Kidney (tissue), 13 donors: ENCODE measurements at regions not wholly inside any gene's neighbourhood (a gene's known extent, or its start where the extent isn't known, plus 50 kb on each side); places are given as distances from the start of the nearest gene placed in this dataset.
A peak's percentile ranks its signal among the peaks of the same experiment; 100 is the strongest.

ENCODE experiments used
- DNase-seq, 5 donors: peaks; one replicate each; pipeline ENCODE4 v3.0.0-alpha.2; 2013 to 2020
- FAIRE-seq: peaks from 2 replicates; lab custom pipeline; 2012; peaks lifted over from hg19 to GRCh38; lab: Jason Lieb, UNC
- H3K27ac ChIP-seq, 2 donors: one replicate each; pipeline ENCODE4 v1.7.0; 2013; ENCODE audit warnings: low read depth in 2 of 2, low read length in 2 of 2, inconsistent platforms in 1 of 2
- H3K27me3 ChIP-seq: one replicate; pipeline ENCODE4 v1.7.1; 2013; ENCODE audit warnings: low read length, inconsistent platforms; ENCODE audit not compliant: control insufficient read depth, insufficient read depth
- H3K36me3 ChIP-seq, 3 donors: one replicate each; pipeline versions ENCODE4 v1.7.0 to v1.7.1; 2013; ENCODE audit warnings: low read length in 3 of 3, control low read depth in 1 of 3, inconsistent platforms in 1 of 3; ENCODE audit not compliant: insufficient read depth in 3 of 3, control insufficient read depth in 2 of 3
- H3K4me1 ChIP-seq, 3 donors: one replicate each; pipeline versions ENCODE4 v1.7.0 to v1.7.1; 2013; ENCODE audit warnings: low read length in 3 of 3, inconsistent platforms in 1 of 3, low read depth in 1 of 3; ENCODE audit not compliant: control insufficient read depth in 2 of 3, insufficient read depth in 2 of 3
- H3K4me3 ChIP-seq, 3 donors: one replicate each; pipeline versions ENCODE4 v1.7.0 to v1.8.1; 2013; ENCODE audit warnings: low read length in 3 of 3, control low read depth in 1 of 3, inconsistent platforms in 1 of 3
- H3K9ac ChIP-seq, 3 donors: one replicate each; pipeline versions ENCODE4 v1.7.0 to v1.7.1; 2013; ENCODE audit warnings: low read length in 3 of 3, control low read depth in 1 of 3, inconsistent platforms in 1 of 3
- H3K9me3 ChIP-seq, 3 donors: one replicate each; pipeline versions ENCODE4 v1.7.0 to v1.7.1; 2013; ENCODE audit warnings: low read length in 3 of 3, control low read depth in 1 of 3, inconsistent platforms in 1 of 3; ENCODE audit not compliant: control insufficient read depth in 2 of 3, insufficient read depth in 1 of 3
- CTCF ChIP-seq: IDR thresholded peaks from 3 replicates; pipeline ENCODE4 v1.5.1; 2012; ENCODE audit warnings: mild to moderate bottlenecking, moderate library complexity, borderline replicate concordance; ENCODE audit not compliant: insufficient read depth; ENCODE audit errors: extremely low read depth
- intact Hi-C: fragments of 100-400 bp; cut with DNase I; formaldehyde crosslinking; loops from one replicate; pipeline ENCODE4 v1.11.1; 2022
- donor health status: control.
- donor health status: control.
- donor health status: control.
- donor health status: control.
- donor health status: control.
- donor health status: DM: yes; HTN: yes; CAD: no.
- donor health status: Normal renal cell carcinoma (clear cell type).

GRCh38 chr11:11763796-11764422 is 77.9 kb upstream of the USP47 start:
- Histone ChIP-seq H3K4me1 (no peaks in the 10 kb centered on the region), H3K36me3 (no peaks in the 10 kb centered on the region), H3K27me3 (peaks cover 2% of the 10 kb centered on the region), H3K27ac (no peak overlapping the region), H3K9me3 (no peaks in the 10 kb centered on the region), H3K4me3 (no peak overlapping the region), H3K9ac (no peak overlapping the region)
- DNase-seq (no peak), FAIRE-seq (no peak)
- intact Hi-C loops, result no loop called here
- TF ChIP-seq CTCF, result no peak

GRCh38 chr11:11760838-11761237 is 80.9 kb upstream of the USP47 start:
- FAIRE-seq, result no peak
- intact Hi-C loops, result no loop called here

GRCh38 chr11:11758603-11759196 is 83.1 kb upstream of the USP47 start:
- TF ChIP-seq CTCF, result no peak
- no peaks in the 10 kb centered on the region for H3K27me3 ChIP-seq
- FAIRE-seq, result no peak
- no peaks in the 10 kb centered on the region for H3K4me1 ChIP-seq
- no peaks in the 10 kb centered on the region for H3K36me3 ChIP-seq
- no peak overlapping the region for H3K27ac ChIP-seq
- intact Hi-C loops, result no loop called here
- DNase-seq, result no peak
- no peaks in the 10 kb centered on the region for H3K9me3 ChIP-seq
- H3K9ac ChIP-seq, result no peak overlapping the region
- no peak overlapping the region for H3K4me3 ChIP-seq

More at GRCh38 chr11:11760838-11761237, 80.9 kb upstream of the USP47 start:
- peak in 2 of 5 donors; percentile 19 to 27 for DNase-seq
- H3K36me3 ChIP-seq, result no peaks in the 10 kb centered on the region
- H3K4me3 ChIP-seq, result no peak overlapping the region
- no peak for TF ChIP-seq CTCF
- no peak overlapping the region for H3K27ac ChIP-seq
- H3K4me1 ChIP-seq, result no peaks in the 10 kb centered on the region
- H3K9ac ChIP-seq, result no peak overlapping the region
- H3K9me3 ChIP-seq, result no peaks in the 10 kb centered on the region
- H3K27me3 ChIP-seq, result peaks cover 2% of the 10 kb centered on the region
